HepG2 (cell line): ENCODE measurements at regions not wholly inside any gene's neighbourhood (a gene's known extent, or its start where the extent isn't known, plus 50 kb on each side); places are given as distances from the start of the nearest gene placed in this dataset.
"Not testable (repeated sequence)": the region's sequence is repeated elsewhere in the genome, so short reads cannot be mapped to it uniquely, and the experiment has no call there.

ENCODE experiments used
- ATAC-seq: fragments of 200-7000 bp; cut with Tn5 transposase; 3 replicates; pipeline ENCODE4 v1.9.1; 2020; ENCODE audit warnings: mild to moderate bottlenecking, moderate library complexity
- BruUV-seq: library from RNA; stranded (reverse); fragments of 400-500 nt; replicated peaks from 2 replicates; lab custom pipeline; 2021; lab: Mats Ljungman, UMichigan
- CTCF ChIA-PET: fragments of 300-600 bp; formaldehyde crosslinking; extraction: SDS; loops from one replicate; lab custom pipeline; 2021; ENCODE audit warnings: low total read pairs, inconsistent platforms, low intra/inter-chr PET ratio; lab: Yijun Ruan, JAX
- POLR2A ChIA-PET: fragments of 350-600 bp; sonication (Branson Sonifier 250); formaldehyde crosslinking; loops from one replicate; lab custom pipeline; 2020; ENCODE audit warnings: antibody characterized with exemption, inconsistent platforms; lab: Yijun Ruan, JAX
- DNase-seq: peaks from one replicate; pipeline ENCODE4 v3.0.0-alpha.2; 2015; ENCODE audit warnings: low spot score
- FAIRE-seq: peaks from 3 replicates; lab custom pipeline; 2011; peaks lifted over from hg19 to GRCh38; lab: Jason Lieb, UNC
- H2AFZ ChIP-seq: one replicate; pipeline ENCODE4 v1.6.1; 2011; ENCODE audit warnings: low read length, inconsistent platforms
- H3K27ac ChIP-seq: fragments of 300-600 bp; 3 replicates; pipeline ENCODE4 v1.8.0; 2011; ENCODE audit warnings: mixed run types, mild to moderate bottlenecking, mixed read lengths, low read length, inconsistent platforms; ENCODE audit not compliant: insufficient read depth; ENCODE audit errors: extremely low read length
- H3K27me3 ChIP-seq, 2 experiments: fragments of 200-600 bp in 1 of 2; 2 replicates in 1 of 2; 3 replicates in 1 of 2; pipeline versions ENCODE4 v1.6.0 to v1.8.0; 2011; ENCODE audit warnings: low read length in 2 of 2, mild to moderate bottlenecking in 2 of 2, moderate library complexity in 2 of 2, inconsistent platforms in 1 of 2; ENCODE audit not compliant: insufficient read depth in 2 of 2, control insufficient read depth in 1 of 2
- H3K36me3 ChIP-seq, 2 experiments: fragments of 200-600 bp in 1 of 2; replicated peaks in 1 of 2; 2 replicates in 1 of 2; 3 replicates in 1 of 2; pipeline versions ENCODE4 v1.5.1 to v1.8.0; 2011; ENCODE audit warnings: low read length in 2 of 2, inconsistent platforms in 1 of 2; ENCODE audit not compliant: insufficient read depth in 2 of 2, control insufficient read depth in 1 of 2
- H3K4me1 ChIP-seq: 2 replicates; pipeline ENCODE4 v1.5.1; 2012; ENCODE audit warnings: low read length, inconsistent platforms; ENCODE audit not compliant: insufficient read depth
- H3K4me2 ChIP-seq: 2 replicates; pipeline ENCODE4 v1.6.0; 2011; ENCODE audit warnings: low read depth, low read length, inconsistent platforms
- H3K4me3 ChIP-seq, 3 experiments: fragments of 200-600 bp in 1 of 3; sonication (generic), shearing (Covaris generic) in 1 of 3; replicated peaks in 1 of 3; 2 replicates each; pipeline ENCODE4 v1.5.1; 2011 to 2016; ENCODE audit warnings: low read length in 3 of 3, inconsistent platforms in 2 of 3, low read depth in 2 of 3, mild to moderate bottlenecking in 2 of 3, control low read depth in 1 of 3, mixed read lengths in 1 of 3; ENCODE audit not compliant: insufficient read depth in 1 of 3
- H3K79me2 ChIP-seq: one replicate; pipeline ENCODE4 v1.6.1; 2011; ENCODE audit warnings: low read length, inconsistent platforms; ENCODE audit not compliant: insufficient read depth
- H3K9ac ChIP-seq: 2 replicates; pipeline ENCODE4 v1.6.0; 2011; ENCODE audit warnings: mild to moderate bottlenecking, low read depth, low read length, inconsistent platforms; ENCODE audit not compliant: insufficient read depth
- H3K9me3 ChIP-seq: 2 replicates; pipeline ENCODE4 v1.5.1; 2012; ENCODE audit warnings: mild to moderate bottlenecking, low read length
- H4K20me1 ChIP-seq: 2 replicates; pipeline ENCODE4 v1.6.0; 2011; ENCODE audit warnings: inconsistent platforms, mild to moderate bottlenecking, low read length, moderate library complexity; ENCODE audit not compliant: insufficient read depth
- PAF1 ChIP-seq: IDR thresholded peaks from 2 replicates; pipeline ENCODE4 v1.6.1; 2016; ENCODE audit warnings: missing genetic modification reagents, missing compliant biosample characterization
- ZBTB7B ChIP-seq: sonication (generic); formaldehyde crosslinking; IDR thresholded peaks from 2 replicates; pipeline ENCODE4 v1.4.0; 2020; ENCODE audit warnings: missing genetic modification reagents
- ZNF235 ChIP-seq: sonication (generic); formaldehyde crosslinking; IDR thresholded peaks from 2 replicates; pipeline ENCODE4 v1.8.1; 2023; ENCODE audit warnings: mild to moderate bottlenecking, missing genetic modification reagents, borderline replicate concordance
- ZNF383 ChIP-seq: sonication (generic); formaldehyde crosslinking; IDR thresholded peaks from 2 replicates; pipeline ENCODE4 v1.4.0; 2020; ENCODE audit warnings: missing genetic modification reagents, mild to moderate bottlenecking, borderline replicate concordance
- ZSCAN31 ChIP-seq: sonication (generic); formaldehyde crosslinking; IDR thresholded peaks from 2 replicates; pipeline ENCODE4 v1.5.0; 2020; ENCODE audit warnings: low read depth, mild to moderate bottlenecking, missing genetic modification reagents
- WGBS: methylation state at CpG from one replicate; pipeline ENCODE4 v1.1.6; 2017; ENCODE audit warnings: low lambda C conversion rate; 5-methylcytosine and 5-hydroxymethylcytosine counted together
- in situ Hi-C: cut with HindIII; loops from 2 replicates; pipeline ENCODE4 v1.10.0; 2017; ENCODE audit warnings: low pct_unique_long_range_greater_than_20kb; ENCODE audit not compliant: extremely low pct_ligation_motif_present
- intact Hi-C: fragments of 100-400 bp; cut with micrococcal nuclease; formaldehyde crosslinking; loops from one replicate; pipeline ENCODE4 v1.10.0; 2022; ENCODE audit not compliant: unreplicated experiment
- TF ChIP-seq, protein P1 (sequence below): sonication (generic); formaldehyde crosslinking; IDR thresholded peaks from 2 replicates; pipeline ENCODE4 v1.5.0; 2020; ENCODE audit warnings: missing genetic modification reagents

DNA sequence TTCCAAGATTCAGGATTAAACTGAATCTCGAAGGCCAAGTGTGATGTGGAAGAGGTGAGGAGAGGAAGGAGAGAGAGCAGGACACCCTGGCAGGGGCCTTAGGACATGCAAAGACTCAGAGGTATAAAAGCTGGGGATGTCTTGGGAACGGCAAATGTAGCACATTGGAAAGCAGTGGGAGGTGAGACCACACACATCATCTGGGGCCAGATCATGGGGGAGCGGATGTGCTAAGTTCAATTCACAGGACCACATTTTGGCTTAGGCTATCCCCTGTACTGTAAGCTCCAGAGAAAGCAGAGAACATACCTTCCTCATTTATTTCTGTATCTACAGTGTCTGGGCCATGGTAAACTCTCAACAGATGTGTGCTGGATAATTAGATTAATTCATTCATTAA lies 59.5 kb upstream of the MBOAT1 start (continued):
- TF ChIP-seq, protein P1, sequence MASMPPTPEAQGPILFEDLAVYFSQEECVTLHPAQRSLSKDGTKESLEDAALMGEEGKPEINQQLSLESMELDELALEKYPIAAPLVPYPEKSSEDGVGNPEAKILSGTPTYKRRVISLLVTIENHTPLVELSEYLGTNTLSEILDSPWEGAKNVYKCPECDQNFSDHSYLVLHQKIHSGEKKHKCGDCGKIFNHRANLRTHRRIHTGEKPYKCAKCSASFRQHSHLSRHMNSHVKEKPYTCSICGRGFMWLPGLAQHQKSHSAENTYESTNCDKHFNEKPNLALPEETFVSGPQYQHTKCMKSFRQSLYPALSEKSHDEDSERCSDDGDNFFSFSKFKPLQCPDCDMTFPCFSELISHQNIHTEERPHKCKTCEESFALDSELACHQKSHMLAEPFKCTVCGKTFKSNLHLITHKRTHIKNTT (CRISPR knock-in tag), result no peak
- TF ChIP-seq PAF1 (CRISPR knock-in tag) (no peak), ZNF235 (no peak)

- in situ Hi-C loops, result no loop called here
- no peak overlapping the region for H3K27ac ChIP-seq
- H3K9ac ChIP-seq, result no peak overlapping the region
- no peak overlapping the region for H3K4me3 ChIP-seq
- BruUV-seq, result no TSS peak
- no peak for FAIRE-seq
- peaks cover 0 to 12% of the 10 kb centered on the region in 2 experiments; a peak in 2 of 5 replicates for H3K27me3 ChIP-seq
- CTCF ChIA-PET, result no interaction called here
- no peak for DNase-seq
- ATAC-seq, result peak; percentile 48
- no peaks in the 10 kb centered on the region for H3K79me2 ChIP-seq
- H3K4me2 ChIP-seq, result no peak overlapping the region
- TF ChIP-seq ZNF383 (CRISPR knock-in tag), result no peak
- TF ChIP-seq ZBTB7B, result no peak
- peak; percentile 64; the same call in 1 of the 2 replicates for TF ChIP-seq ZSCAN31 (CRISPR knock-in tag)
- H3K36me3 ChIP-seq, result no peaks in the 10 kb centered on the region
- H3K9me3 ChIP-seq, result no peaks in the 10 kb centered on the region
- intact Hi-C loops, result no loop called here
- no peaks in the 10 kb centered on the region for H3K4me1 ChIP-seq
- H4K20me1 ChIP-seq, result no peaks in the 10 kb centered on the region
- no peak overlapping the region for H2AFZ ChIP-seq
- POLR2A ChIA-PET, result no interaction called here
- WGBS, result 25% methylated on average over 4 of the region's 4 CpGs
Observed at GRCh38 chr6:20274137-20274536, 61.9 kb upstream of the MBOAT1 start.

DNA sequence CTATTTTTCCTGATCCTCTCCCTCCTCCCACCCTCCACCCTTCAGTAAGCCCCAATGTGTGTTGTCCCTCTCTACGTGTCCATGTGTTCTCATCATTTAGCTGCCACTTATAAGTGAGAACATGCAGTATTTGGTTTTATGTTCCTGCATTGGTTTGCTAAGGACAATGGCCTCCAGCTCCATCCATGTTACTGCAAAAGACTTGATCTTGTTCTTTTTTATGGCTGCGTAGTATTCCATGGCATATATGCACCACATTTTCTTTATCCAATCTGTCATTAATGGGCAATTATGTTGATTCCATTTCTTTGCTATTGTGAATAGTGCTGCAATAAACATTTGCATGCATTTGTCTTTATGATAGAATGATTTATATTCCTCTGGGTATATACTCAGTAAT lies 63.6 kb upstream of the MBOAT1 start:
- 47% methylated on average over 2 of the region's 2 CpGs for WGBS

DNA sequence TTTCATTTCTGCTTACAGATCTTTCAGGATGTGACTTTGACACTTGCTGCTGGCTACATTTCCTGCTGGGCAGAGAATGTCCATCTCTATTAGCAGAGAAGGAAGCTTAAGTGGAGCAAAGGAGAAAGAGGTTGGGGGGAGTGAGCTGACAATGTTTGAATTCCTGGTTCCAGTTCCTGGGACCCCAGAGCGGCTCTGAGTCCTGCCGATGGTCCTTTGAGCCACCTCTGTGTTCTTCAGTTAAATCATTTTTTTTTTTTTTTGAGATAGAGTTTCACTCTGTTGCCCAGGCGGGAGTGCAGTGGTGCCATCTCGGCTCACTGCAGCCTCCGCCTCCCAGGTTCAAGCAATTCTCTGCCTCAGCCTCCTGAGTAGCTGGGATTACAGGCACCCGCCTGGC lies 65.5 kb upstream of the MBOAT1 start:
- H3K36me3 ChIP-seq, H3K9me3 ChIP-seq, BruUV-seq, H3K27ac ChIP-seq, intact Hi-C loops, FAIRE-seq, H3K4me2 ChIP-seq, H2AFZ ChIP-seq, CTCF ChIA-PET, H3K79me2 ChIP-seq, H4K20me1 ChIP-seq, H3K4me1 ChIP-seq, H3K9ac ChIP-seq, ATAC-seq, DNase-seq, in situ Hi-C loops, H3K4me3 ChIP-seq, POLR2A ChIA-PET: not testable (repeated sequence)
- peaks cover 0 to 12% of the 10 kb centered on the region in 2 experiments; a peak in 2 of 5 replicates for H3K27me3 ChIP-seq
- WGBS, result 35% methylated on average over 6 of the region's 6 CpGs

More for the DNA sequence above, 63.6 kb upstream of the MBOAT1 start:
- in situ Hi-C loops, intact Hi-C loops, ATAC-seq, H3K36me3 ChIP-seq, POLR2A ChIA-PET, H3K4me1 ChIP-seq, BruUV-seq, H2AFZ ChIP-seq, H3K9ac ChIP-seq, CTCF ChIA-PET, H4K20me1 ChIP-seq, H3K9me3 ChIP-seq, FAIRE-seq, DNase-seq, H3K27ac ChIP-seq, H3K4me3 ChIP-seq, H3K79me2 ChIP-seq, H3K4me2 ChIP-seq: not testable (repeated sequence)
- H3K27me3 ChIP-seq, result peaks cover 0 to 12% of the 10 kb centered on the region in 2 experiments; a peak in 2 of 5 replicates
